ENCODE measurements at regions not wholly inside any gene's neighbourhood (a gene's known extent, or its start where the extent isn't known, plus 50 kb on each side); places are given as distances from the start of the nearest gene placed in this dataset.

DNA sequence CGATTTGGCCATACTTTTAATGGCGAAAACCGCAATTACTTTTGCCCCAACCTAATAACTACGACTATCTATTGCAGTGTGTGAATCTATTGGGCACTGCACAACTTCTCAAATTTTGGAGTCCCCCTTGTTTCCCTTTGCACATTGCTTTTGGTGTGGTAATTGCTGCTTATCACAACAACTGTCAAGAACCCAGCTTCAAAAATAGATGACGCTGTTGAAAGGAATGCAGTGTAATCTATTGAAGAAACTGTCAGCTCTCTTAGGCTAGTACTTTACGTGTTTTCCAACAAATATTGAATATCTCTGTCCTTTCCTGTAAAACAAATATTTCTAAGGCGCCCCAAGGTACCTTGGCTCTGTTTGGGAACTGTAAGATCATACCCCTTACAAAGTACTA, 222.8 kb upstream of the UBE2E2 start:
- no peaks in the 10 kb centered on the region for H3K4me1 ChIP-seq (ENCODE audit: control insufficient read depth, insufficient read depth, low read length)
- H3K4me3 ChIP-seq (ENCODE audit: low read length): no peak overlapping the region
- Mint-ChIP-seq H3K4me1 (no peaks in the 10 kb centered on the region), H3K27ac (no peak overlapping the region), H3K9me3 (peaks cover 2 to 6% of the 10 kb centered on the region in 2 donors), H3K36me3 (no peaks in the 10 kb centered on the region), H3K4me3 (no peak overlapping the region), H3K27me3 (ENCODE audit: low read depth in 2 of 2) (no peaks in the 10 kb centered on the region)
- 97% methylated on average over 6 of the region's 7 CpGs for WGBS (ENCODE audit: insufficient coverage)
- no peaks in the 10 kb centered on the region for H3K27me3 ChIP-seq (ENCODE audit: control insufficient read depth, insufficient read depth, low read length)
- intact Hi-C loops (cut with micrococcal nuclease): no loop called here
- H3K36me3 ChIP-seq (ENCODE audit: control insufficient read depth, insufficient read depth, low read length): no peaks in the 10 kb centered on the region
- no peak overlapping the region for H3K27ac ChIP-seq (ENCODE audit: low read length)
- H3K9me3 ChIP-seq (ENCODE audit: control insufficient read depth, insufficient read depth, low read length): no peaks in the 10 kb centered on the region
- DNase-seq: no peak
- ATAC-seq: no peak
- TF ChIP-seq CTCF (IDR thresholded peaks at IDR 0.05): no peak

DNA sequence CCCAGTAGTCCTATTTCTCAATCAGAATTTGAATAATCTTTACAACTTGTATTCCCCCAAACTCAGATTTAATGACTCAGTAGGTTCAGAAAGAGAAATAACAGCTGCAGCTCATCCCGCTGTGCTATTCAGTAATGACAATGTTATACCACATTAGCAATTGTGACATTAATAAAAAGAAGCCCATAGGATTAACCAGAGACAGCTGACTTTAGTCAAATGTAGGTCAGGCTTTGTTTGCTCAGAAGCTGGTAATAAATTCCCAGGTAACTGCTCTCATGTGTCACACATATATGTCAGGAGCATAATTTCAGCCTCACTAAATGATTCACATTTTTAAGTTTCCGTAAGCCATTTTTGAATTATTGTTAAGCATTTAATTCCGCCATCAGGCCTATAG, 222.0 kb upstream of the UBE2E2 start:
- no peak overlapping the region for H3K27ac ChIP-seq (ENCODE audit: low read length)
- no peaks in the 10 kb centered on the region for H3K4me1 Mint-ChIP-seq
- no peaks in the 10 kb centered on the region for H3K27me3 ChIP-seq (ENCODE audit: control insufficient read depth, insufficient read depth, low read length)
- no peaks in the 10 kb centered on the region for H3K4me1 ChIP-seq (ENCODE audit: control insufficient read depth, insufficient read depth, low read length)
- no peak for TF ChIP-seq CTCF (IDR thresholded peaks at IDR 0.05)
- peaks cover 3% of the 10 kb centered on the region for H3K9me3 ChIP-seq (ENCODE audit: control insufficient read depth, insufficient read depth, low read length)
- H3K4me3 ChIP-seq (ENCODE audit: low read length): no peak overlapping the region
- no peaks in the 10 kb centered on the region for H3K27me3 Mint-ChIP-seq (ENCODE audit: low read depth in 2 of 2)
- no peak overlapping the region for H3K4me3 Mint-ChIP-seq
- intact Hi-C loops (cut with micrococcal nuclease): no loop called here
- ATAC-seq (no peak), DNase-seq (no peak)
- no peaks in the 10 kb centered on the region for H3K36me3 Mint-ChIP-seq
- H3K9me3 Mint-ChIP-seq: peaks cover 2 to 6% of the 10 kb centered on the region in 2 donors
- no peak overlapping the region for H3K27ac Mint-ChIP-seq
- no peaks in the 10 kb centered on the region for H3K36me3 ChIP-seq (ENCODE audit: control insufficient read depth, insufficient read depth, low read length)
- WGBS (ENCODE audit: insufficient coverage): 92% methylated on average over 3 of the region's 3 CpGs

GRCh38 chr3:22981861-22982260, 221.3 kb upstream of the UBE2E2 start:
- Histone ChIP-seq H3K4me1 (ENCODE audit: control insufficient read depth, insufficient read depth, low read length) (no peaks in the 10 kb centered on the region), H3K27ac (ENCODE audit: low read length) (no peak overlapping the region), H3K36me3 (ENCODE audit: control insufficient read depth, insufficient read depth, low read length) (no peaks in the 10 kb centered on the region), H3K27me3 (ENCODE audit: control insufficient read depth, insufficient read depth, low read length) (no peaks in the 10 kb centered on the region), H3K9me3 (ENCODE audit: control insufficient read depth, insufficient read depth, low read length) (peaks cover 3% of the 10 kb centered on the region), H3K4me3 (ENCODE audit: low read length) (no peak overlapping the region)
- no peaks in the 10 kb centered on the region for H3K4me1 Mint-ChIP-seq
- H3K9me3 Mint-ChIP-seq: peaks cover 2 to 6% of the 10 kb centered on the region in 2 donors
- DNase-seq: no peak
- no peaks in the 10 kb centered on the region for H3K27me3 Mint-ChIP-seq (ENCODE audit: low read depth in 2 of 2)
- intact Hi-C loops (cut with micrococcal nuclease): no loop called here
- TF ChIP-seq CTCF (IDR thresholded peaks at IDR 0.05): no peak
- no peak overlapping the region for H3K27ac Mint-ChIP-seq
- 61% methylated on average over 2 of the region's 2 CpGs for WGBS (ENCODE audit: insufficient coverage)
- no peak overlapping the region for H3K4me3 Mint-ChIP-seq
- no peak for ATAC-seq
- no peaks in the 10 kb centered on the region for H3K36me3 Mint-ChIP-seq

GRCh38 chr3:22982981-22983587, 220.0 kb upstream of the UBE2E2 start:
- intact Hi-C loops (cut with micrococcal nuclease): no loop called here
- WGBS (ENCODE audit: insufficient coverage): 91% methylated on average over 6 of the region's 7 CpGs
- no peaks in the 10 kb centered on the region for H3K27me3 Mint-ChIP-seq (ENCODE audit: low read depth in 2 of 2)

More at GRCh38 chr3:22982981-22983587, 220.0 kb upstream of the UBE2E2 start:
- no peaks in the 10 kb centered on the region for H3K36me3 ChIP-seq (ENCODE audit: control insufficient read depth, insufficient read depth, low read length)
- DNase-seq (no peak), ATAC-seq (no peak)
- H3K27me3 ChIP-seq (ENCODE audit: control insufficient read depth, insufficient read depth, low read length): no peaks in the 10 kb centered on the region
- Mint-ChIP-seq H3K27ac (no peak overlapping the region), H3K4me1 (no peaks in the 10 kb centered on the region), H3K9me3 (peaks cover 2 to 6% of the 10 kb centered on the region in 2 donors), H3K36me3 (no peaks in the 10 kb centered on the region), H3K4me3 (no peak overlapping the region)
- no peak overlapping the region for H3K4me3 ChIP-seq (ENCODE audit: low read length)
- no peak for TF ChIP-seq CTCF (IDR thresholded peaks at IDR 0.05)
- H3K27ac ChIP-seq (ENCODE audit: low read length): no peak overlapping the region
- peaks cover 3% of the 10 kb centered on the region for H3K9me3 ChIP-seq (ENCODE audit: control insufficient read depth, insufficient read depth, low read length)
- H3K4me1 ChIP-seq (ENCODE audit: control insufficient read depth, insufficient read depth, low read length): no peaks in the 10 kb centered on the region
